GM21576 (cell line): ENCODE measurements at regions not wholly inside any gene's neighbourhood (a gene's known extent, or its start where the extent isn't known, plus 50 kb on each side); places are given as distances from the start of the nearest gene placed in this dataset.

Experiments
- ATAC-seq: cut with Tn5 transposase; IDR thresholded peaks from one replicate; pipeline ENCODE4 v1.9.1; 2021; ENCODE audit warnings: mild to moderate bottlenecking, moderate library complexity; ENCODE audit not compliant: unreplicated experiment

DNA sequence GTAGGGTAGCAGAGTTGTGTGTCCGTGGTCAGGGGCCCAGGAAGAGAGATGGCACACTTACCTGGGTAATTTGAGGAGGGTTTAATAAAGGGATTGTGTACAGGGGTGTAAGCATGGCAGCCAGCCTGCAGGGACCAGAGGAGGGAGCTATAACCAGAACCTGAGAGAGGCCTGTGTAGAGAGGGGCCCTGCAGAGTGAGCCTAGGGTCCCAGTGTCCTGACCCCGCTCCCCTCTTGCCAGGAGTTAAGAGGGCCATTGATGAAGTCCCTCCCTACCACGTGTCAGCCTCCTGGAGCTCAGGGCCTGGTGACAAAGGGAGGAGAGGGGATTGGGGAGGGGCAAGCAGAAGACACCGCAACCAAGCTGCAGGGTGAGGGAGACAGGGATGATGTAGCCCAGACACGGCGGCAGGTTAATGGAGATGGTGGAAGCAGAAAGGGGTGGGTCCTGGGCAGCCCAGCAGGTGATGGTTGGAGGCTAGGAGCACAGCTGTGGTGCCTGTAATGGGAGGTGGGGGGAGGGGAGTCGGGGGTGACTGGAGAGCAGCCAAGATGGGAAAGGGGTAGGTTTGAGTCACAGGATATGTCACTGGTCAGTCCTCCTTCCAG lies 165.4 kb upstream of the TOPAZ1 start:
- no peak for ATAC-seq

DNA sequence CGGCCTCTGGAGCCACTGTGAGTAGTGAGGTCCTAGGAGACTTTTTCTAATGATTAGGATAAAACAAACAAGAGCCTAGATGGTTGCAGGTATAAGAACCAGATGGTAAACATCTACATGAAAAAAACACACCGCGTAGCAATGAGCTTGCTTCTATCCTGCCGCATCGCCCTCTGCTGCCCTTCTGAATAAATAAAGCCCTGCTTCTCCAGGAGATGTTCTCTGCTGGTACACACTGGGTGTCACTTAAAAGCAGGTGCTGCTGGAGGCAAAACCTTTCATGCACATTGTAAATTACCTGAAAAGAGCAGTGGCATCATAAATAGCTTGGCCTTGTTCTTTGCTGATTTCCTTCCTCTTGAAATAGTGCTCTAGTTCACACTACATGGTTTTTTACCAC lies 164.4 kb upstream of the TOPAZ1 start:
- ATAC-seq: no peak

DNA sequence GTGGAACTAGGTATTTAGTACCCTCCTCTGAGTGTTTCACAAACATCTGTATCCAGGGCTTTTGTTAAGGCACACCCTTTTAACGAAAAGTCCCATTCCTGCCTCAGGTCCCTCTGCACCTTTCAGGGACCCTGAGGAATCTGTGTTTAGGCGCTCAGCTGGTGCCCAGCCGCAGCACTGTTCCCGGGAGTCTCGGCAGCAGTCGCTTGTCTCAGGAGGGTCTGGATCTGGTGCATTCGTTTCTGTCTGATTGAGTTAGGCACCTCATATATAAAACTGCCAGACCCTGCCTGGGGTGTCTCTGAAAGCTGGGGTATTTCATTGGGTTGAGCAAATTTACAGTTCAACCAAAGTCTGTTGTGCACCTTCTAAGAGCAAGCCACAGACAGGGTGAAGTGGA lies 162.8 kb upstream of the TOPAZ1 start:
- no peak for ATAC-seq

DNA sequence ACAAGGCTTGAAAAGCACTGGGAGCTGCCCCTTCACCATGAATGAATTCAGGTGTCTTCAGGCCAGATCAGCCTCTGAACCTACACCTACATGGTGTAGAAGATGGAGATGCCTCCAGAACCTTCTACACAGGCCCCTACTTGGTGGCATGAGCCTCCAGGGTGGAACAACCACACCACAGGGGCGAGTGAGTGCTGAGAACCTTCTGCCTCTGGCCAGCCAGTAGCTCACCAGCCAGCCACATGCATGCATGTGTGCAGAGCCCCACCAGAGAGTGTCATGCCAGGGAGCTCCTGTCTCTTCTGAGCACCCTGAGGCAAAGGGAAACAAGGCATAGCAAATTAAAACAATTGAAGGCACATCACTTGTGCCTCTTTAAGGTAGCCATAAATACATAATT lies 161.8 kb upstream of the TOPAZ1 start:
- ATAC-seq: no peak

DNA sequence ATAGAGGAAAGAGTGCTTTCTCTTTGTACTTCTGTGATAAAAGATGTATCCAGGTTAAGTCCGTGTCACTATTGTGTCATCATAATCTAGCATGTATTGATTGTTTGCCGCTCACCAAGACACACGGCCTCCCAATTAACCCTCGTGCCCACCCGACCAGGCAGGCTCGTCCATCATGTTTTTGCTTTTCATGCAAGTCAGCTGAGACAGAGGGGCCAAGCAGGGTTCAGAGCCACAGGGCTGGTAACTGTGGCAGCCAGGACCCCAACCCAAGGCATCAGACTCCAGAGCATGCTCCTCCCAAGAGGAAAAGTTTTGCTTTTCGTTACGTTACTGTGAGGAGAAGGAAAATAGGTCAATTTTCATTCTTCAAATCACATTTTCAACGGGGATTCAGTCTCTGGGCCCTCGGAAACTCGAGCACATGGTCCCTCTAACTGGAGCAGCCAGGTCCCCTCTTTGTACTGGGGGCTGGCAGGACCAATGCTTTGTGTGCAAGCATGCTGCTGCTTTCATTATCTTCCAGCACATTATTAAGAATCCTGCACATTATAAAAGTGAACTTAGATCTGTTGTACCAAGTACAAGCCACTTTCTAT lies 161.1 kb upstream of the TOPAZ1 start:
- ATAC-seq: no peak

DNA sequence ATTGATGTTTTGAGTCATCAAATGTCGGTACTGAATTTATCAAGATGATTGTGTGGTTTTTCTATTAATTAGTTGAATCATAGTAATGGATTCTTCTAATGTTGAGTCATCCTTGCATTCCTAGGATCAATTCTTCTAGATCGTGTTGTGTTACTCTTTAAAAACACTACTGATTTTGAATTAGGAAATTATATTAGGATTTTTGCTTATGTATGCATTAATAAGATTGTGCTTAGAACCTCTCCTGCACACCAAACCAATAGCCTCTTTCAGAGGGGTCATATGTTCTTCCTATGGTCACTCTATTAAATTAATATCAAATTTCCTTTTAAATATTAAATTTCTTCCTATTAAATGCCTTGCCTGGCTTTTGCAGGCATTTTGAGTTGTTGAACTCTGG lies 151.7 kb upstream of the TOPAZ1 start:
- no peak for ATAC-seq

DNA sequence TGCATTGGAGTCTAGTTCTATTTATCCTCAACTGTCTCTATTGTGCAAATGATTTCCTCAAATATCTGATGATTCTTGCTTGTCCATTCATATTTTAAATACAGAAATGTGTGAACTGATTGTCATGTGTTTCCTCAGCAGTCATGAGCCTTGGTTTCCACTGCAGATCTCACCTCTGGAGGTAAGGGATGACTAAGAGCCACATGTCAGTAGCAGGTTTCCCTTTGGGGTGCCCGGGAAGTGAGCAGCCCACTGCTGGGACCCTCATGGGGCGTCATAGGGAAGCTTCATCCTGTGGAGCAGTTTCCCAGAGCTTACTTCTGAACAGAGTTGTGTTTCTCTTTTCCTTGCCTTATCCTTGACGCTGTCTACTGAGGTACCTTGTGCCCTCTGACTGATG lies 149.2 kb upstream of the TOPAZ1 start:
- ATAC-seq: no peak

DNA sequence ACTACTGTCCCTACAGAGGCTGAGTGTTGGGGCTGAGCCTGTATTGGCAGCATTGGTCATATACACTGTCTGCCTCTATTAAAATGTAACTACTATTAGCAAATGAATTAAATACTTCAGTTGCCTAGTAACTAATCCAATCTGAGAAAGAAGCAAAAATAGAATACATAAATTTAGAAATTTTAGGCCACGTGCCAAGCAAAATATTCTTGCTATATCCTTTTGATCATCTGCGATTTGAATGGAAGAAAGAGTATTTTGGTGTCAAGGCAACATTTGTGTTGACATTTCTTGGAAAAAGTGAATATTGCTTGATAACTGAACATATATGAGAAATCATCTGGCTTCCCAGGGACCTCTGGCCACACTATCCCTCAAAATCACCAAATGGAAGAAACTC lies 148.2 kb upstream of the TOPAZ1 start:
- ATAC-seq: no peak

DNA sequence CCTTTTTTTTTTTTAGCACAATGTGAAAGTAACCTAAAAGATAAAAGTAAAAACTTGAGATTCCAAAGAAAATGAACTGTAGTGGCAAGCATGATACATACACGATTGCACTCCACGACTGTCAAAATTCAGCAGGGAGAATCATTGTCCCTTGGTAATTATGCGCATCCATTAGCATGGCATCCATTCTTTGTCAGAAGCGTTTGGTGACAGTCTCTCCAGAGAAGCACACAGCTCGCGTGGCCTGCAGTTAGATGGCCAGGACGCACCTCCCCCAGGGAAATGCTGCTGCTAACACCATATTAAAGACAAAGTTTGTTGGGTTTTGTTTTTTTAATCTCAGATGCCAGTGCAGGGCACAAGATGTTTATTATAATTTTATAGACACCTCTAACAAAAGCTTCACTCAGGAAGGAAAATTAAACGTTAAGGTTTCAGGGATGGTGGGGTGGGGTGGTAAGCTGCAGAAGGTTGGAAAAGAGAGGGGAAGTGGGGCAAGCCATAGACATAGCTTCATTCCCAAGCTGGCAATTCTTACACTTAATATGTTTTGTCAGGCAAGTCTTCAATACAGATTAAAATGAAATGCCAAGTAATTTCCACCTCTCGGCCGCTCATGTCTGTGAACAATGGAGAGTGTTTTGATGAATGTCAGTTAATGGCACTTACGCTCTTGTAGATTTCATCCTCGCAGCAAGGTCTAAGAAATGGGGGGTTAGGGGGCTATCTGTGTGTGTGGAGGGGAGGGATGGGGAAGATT lies 142.8 kb upstream of the TOPAZ1 start:
- ATAC-seq: no peak

DNA sequence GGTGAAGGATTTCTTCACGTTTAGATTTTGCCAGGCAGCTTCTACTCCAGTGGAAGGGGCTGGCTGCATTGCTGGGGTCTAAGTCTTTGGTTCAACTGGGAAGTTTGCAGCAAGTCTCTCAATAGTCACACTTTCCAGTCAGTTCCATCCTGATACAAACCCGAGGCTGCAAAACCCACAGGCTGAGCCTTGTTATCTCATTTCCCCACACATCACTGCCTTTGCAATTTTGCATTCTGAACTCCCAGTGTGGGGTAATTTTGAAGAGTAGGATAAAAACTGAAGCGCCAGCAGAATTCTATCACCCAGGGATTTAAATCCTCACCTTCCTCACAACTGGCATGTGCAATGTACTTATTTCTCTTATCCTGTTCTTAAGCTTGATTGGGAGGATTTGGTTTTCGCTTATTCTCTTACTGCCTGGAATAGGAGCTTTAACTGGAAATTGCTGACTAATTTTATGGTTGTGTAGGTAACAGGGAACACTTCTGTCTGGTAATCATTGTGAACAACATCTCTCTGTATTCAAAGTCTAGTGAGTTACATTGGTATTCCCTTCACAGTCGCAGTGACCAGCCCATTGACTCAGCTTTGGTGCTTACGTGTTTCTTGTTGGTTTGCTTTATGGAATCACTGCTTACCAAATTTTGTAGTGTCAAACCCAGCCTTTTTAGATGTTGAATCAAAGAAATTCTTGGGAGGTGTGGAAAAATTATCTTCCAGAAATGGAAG lies 142.0 kb upstream of the TOPAZ1 start:
- no peak for ATAC-seq

DNA sequence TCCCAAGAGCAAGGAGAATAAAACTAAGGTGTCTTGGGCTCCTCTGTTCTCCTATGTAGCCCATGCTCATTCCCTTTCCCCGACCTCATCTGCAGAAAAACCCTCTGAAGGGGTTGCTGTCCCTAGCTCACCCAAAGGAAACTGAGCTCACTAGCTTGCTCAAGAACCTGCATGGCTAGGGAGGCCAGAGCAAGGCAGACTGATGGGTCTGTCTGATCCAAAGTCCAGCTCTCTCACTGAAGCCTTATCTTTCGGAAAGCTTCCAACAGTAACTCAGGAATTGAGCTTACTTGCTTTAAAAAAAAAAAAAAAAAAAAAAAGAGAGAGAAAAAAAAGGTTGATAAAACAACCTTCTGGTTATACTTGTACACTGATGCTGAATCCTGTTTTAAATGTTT lies 141.4 kb upstream of the TOPAZ1 start:
- no peak for ATAC-seq

DNA sequence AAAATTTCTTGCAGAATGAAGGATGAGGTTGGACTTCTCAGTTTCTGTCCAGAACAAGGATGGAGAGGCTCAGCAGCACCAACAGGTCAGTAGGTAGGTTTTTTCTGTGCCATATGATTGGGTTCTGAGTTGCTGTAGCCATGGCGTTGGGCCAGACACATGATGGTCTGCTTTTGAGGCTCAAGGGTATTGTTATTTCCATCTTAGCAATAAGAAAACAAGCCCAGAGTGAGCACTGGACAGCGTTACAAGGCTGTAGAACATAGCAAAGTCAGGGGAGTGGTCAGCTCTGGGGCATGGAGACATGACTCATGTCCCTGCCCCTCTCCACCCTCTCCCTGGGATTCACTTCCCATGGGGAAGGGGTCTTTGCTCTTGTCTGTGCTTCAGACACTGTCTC lies 137.6 kb upstream of the TOPAZ1 start:
- no peak for ATAC-seq

DNA sequence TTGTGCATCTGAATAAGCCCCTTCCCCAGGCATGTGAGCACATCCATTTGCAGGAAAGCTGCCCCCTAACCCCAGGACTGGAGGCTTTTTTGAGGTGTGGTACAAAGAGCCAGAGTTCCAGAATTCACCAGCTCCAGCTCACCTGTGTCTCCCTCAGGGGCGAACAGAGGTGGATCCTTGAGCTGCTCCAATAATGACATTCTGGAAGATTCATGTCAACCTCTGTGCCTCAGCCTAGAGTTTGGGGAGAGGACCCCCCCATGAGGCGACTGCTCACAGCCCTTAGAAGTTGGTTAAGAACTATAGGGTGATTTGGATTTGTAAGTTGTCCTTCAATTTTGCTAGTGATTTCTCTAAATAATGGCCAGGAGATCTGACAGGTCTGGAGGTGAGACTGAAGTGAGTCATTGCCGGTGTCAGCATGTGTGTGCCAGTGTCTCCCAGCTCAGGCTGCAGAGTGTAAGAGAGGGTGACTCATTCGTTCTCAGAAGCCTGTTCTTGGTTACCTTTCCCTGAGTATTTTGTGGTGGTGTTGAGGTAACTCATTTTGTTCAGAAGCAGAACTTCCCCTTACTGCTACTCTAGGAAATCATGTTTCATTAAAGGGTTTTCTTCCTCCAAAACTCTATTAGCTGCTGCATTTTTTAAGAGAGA lies 136.9 kb upstream of the TOPAZ1 start:
- ATAC-seq: peak; percentile 97

DNA sequence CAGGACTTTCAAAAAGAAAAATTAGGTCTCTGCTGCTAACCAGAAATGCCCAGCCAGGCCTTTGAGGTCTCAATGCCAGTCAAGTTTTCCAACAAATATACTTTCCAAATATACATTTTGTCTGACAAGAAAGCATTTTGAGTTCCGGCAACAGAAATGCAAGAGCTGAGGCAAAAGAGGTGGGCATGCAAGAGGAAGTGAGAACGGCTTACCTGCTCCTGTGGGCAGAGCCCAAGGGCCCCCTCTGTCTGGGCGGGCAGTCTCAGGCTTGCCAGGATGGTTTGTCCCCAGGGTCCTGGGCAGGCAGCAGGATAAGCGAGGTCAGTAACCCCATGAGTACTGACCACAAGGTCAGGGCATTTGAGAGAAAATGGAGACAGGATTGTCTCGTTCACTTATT lies 136.1 kb upstream of the TOPAZ1 start:
- no peak for ATAC-seq

DNA sequence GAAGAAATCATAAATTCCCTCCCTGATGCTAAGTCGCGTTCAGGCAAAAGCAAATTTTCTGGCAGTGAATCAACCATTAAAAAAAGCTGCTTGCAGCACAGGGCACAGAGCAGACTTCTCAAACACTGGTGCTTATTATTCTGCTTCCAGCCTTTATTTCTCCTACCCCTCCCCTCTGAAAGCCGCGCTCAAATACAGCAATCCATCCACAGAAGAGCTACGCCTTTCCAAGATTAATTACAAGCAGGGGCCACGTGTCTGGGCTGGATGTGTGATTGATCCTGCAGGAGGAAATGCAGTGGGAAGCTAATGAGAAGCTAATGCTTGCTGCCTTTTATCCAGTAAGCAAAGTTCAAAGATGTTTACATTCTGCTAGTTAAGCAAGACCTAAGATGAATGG lies 134.9 kb upstream of the TOPAZ1 start:
- ATAC-seq: no peak

DNA sequence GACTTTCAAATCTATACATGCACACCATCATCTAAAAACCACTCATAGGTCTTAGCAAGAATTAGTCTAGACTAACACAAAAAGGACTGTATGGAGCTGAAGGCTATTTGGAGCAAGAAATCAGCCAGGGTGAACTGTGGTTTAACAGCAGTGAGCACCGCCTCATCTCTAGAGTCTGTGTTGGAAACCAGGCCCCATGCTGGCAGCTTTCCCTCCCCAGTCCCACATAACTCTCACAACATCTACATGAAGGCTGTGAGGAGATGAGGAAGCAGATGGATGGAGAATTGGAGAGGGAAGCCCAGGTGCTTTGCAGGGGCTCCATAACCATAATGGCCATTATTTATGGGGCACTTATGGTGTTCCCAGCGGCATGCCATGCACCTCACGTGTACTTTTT lies 133.2 kb upstream of the TOPAZ1 start:
- no peak for ATAC-seq

DNA sequence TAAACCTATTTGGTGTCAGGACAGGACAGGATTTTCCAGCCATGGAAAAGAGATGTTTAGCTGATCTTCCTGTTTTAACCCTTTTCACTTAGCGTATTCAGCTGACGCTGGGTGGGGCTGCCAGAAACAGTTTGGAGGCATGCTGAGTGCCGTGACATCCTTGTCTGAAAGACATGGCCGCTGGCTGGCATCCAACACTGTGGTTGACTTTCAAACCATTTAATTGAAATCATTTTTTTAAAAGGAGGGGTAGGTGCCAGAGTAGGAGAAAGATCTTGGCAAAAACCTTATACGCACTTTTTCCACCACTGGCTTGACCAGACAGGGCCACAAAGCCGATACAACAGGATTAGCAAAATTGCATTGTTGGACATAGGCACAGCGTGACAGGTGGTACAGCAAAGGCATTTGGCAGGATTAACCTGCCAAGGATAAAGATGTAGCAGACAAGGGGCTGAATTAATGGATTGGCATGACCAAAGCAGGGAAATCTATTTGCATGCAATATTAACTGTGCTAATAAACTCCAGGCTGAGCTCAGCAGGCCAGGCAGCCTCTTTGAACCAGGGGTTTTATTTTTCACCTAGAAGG lies 131.8 kb upstream of the TOPAZ1 start:
- ATAC-seq: no peak

DNA sequence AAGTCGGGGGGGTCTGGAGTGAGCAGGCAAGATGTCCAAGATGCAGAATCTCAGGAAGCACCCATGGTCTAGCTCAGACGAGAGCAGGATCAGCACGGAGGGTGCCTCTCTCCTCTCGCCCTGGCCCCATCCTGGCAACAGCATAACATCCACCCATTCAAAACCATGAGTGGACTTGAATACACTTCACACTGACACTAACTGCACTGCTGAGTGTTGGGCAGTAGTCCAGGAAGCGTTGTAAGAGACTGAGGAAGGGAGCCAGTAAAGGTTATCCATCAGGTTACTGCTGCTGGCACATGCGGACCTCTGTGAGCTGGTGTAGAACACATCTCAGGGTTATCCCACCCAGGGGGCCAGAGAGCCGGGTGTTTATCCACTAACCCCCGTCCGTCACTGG lies 131.0 kb upstream of the TOPAZ1 start:
- ATAC-seq: no peak

DNA sequence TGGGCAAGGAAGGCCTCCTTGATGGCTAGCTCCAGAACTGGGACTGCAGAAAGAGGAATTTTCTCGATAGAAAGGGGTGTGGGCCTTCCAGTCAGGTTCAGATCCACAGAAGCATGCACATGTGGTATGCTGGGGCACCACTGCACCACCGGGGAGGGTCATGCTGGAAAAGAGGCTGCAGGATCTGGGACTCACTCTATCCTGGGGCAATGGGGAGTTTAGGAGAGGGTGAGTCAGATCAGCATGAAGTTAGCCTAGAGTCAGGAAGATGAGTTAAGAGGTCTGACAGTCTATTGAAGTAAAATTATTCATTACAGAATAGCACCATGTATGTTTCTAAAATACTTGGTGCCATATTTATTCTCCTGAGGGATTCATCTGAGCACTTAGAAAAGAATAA lies 130.2 kb upstream of the TOPAZ1 start:
- no peak for ATAC-seq

DNA sequence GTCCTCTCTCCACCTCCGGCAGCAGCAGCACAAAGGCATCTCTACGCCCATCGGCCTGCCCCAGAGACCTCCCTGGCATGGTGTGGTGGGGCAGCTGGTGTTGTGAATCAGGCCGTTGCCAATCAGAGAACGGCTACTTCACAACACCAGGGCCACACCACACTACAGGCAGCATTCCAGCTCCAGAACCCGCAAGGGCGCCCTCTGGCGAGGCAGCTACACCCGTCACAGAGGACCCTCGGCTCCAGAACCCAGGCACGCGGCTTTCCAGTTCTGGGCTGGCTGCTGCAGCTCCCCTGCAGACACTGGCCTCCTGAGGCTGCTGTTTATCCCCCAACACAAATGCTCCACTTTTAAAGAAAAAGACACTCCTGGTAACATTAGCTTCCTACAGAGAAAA lies 127.5 kb upstream of the TOPAZ1 start:
- ATAC-seq: no peak

DNA sequence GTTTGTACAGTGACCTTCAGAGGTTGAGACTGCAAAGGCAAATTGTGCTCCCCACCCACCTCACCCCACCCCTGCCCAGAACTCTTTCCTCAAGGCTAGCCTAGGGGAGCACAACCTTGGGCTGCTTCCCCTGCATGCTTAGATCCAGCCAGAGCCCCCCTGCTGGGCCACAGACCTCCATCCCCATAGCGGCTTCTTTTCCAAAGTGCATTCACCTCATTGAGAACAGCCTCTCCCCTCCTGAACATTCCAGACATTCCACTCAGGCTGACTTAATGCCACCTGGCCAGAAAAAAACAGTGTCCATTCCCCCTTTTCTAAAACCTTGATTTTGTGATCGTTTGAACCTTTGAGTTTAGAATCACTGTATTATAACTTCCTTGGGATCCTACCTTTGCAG lies 124.4 kb upstream of the TOPAZ1 start:
- no peak for ATAC-seq
